PC-9 (cell line): ENCODE measurements at regions not wholly inside any gene's neighbourhood (a gene's known extent, or its start where the extent isn't known, plus 50 kb on each side); places are given as distances from the start of the nearest gene placed in this dataset.

ENCODE experiments used
- BruUV-seq: library from RNA; stranded (reverse); fragments of 400-500 nt; replicated peaks from 2 replicates; lab custom pipeline; 2021; lab: Mats Ljungman, UMichigan
- CTCF ChIA-PET: fragments of 300-600 bp; sonication (Branson Sonifier 250); formaldehyde crosslinking; loops from one replicate; lab custom pipeline; 2022; ENCODE audit warnings: antibody characterized with exemption; lab: Charles Lee
- POLR2A ChIA-PET: fragments of 300-600 bp; sonication (Branson Sonifier 250); formaldehyde crosslinking; loops from one replicate; lab custom pipeline; 2022; ENCODE audit warnings: antibody characterized with exemption; ENCODE audit not compliant: unreplicated experiment; lab: Charles Lee
- DNase-seq, 2 experiments: peaks; one replicate each; pipeline versions ENCODE4 v3.0.0 to v3.0.0-alpha.2; 2015 to 2022; ENCODE audit warnings: mixed read lengths in 1 of 2
- H2AFZ ChIP-seq: fragments of 200-600 bp; sonication (generic); 2 replicates; pipeline ENCODE4 v1.8.1; 2017; ENCODE audit warnings: antibody characterized with exemption
- H3F3A ChIP-seq: fragments of 200-600 bp; sonication (generic); 2 replicates; pipeline ENCODE4 v1.8.1; 2017; ENCODE audit warnings: antibody characterized with exemption, mild to moderate bottlenecking, low read depth; ENCODE audit not compliant: insufficient read depth
- H3K27ac ChIP-seq: fragments of 200-600 bp; sonication (generic); 2 replicates; pipeline ENCODE4 v1.6.1; 2016; ENCODE audit warnings: mixed run types
- H3K27me3 ChIP-seq: fragments of 200-600 bp; sonication (generic); 2 replicates; pipeline ENCODE4 v1.6.1; 2016; ENCODE audit warnings: low read depth, mixed run types; ENCODE audit not compliant: insufficient read depth
- H3K36me3 ChIP-seq: fragments of 200-600 bp; sonication (generic); 2 replicates; pipeline ENCODE4 v1.6.1; 2016; ENCODE audit warnings: low read depth, mixed run types
- H3K4me1 ChIP-seq: fragments of 200-600 bp; sonication (generic); replicated peaks from 2 replicates; pipeline ENCODE4 v1.6.1; 2016; ENCODE audit warnings: mixed run types; ENCODE audit not compliant: insufficient read depth
- H3K4me2 ChIP-seq: fragments of 200-600 bp; sonication (generic); 2 replicates; pipeline ENCODE4 v1.6.1; 2017; ENCODE audit warnings: mixed run types
- H3K4me3 ChIP-seq: fragments of 200-600 bp; sonication (generic); 2 replicates; pipeline ENCODE4 v1.6.1; 2016; ENCODE audit warnings: mixed run types
- H3K79me2 ChIP-seq: fragments of 200-600 bp; sonication (generic); 2 replicates; pipeline ENCODE4 v1.6.1; 2017; ENCODE audit warnings: low read depth, mixed run types
- H3K9me2 ChIP-seq: fragments of 200-600 bp; sonication (generic); 2 replicates; pipeline ENCODE4 v1.8.1; 2017; ENCODE audit warnings: mild to moderate bottlenecking; ENCODE audit not compliant: insufficient read depth
- H3K9me3 ChIP-seq: fragments of 200-600 bp; sonication (generic); 2 replicates; pipeline ENCODE4 v1.8.1; 2016; ENCODE audit warnings: low read depth; ENCODE audit not compliant: insufficient read depth
- H4K20me1 ChIP-seq: fragments of 200-600 bp; sonication (generic); 2 replicates; pipeline ENCODE4 v1.8.1; 2017; ENCODE audit not compliant: insufficient read depth
- CTCF ChIP-seq: fragments of 200-600 bp; sonication (generic); conservative IDR thresholded peaks from 2 replicates; pipeline ENCODE4 v1.6.1; 2017; ENCODE audit warnings: mixed run types, antibody characterized with exemption, mild to moderate bottlenecking, moderate library complexity
- EZH2 ChIP-seq: fragments of 200-600 bp; sonication (generic); IDR thresholded peaks from 2 replicates; pipeline ENCODE4 v1.8.0; 2017; ENCODE audit warnings: antibody characterized with exemption, low read depth
- intact Hi-C: fragments of 100-400 bp; cut with micrococcal nuclease; formaldehyde crosslinking; loops from one replicate; pipeline ENCODE4 v1.10.0; 2022; ENCODE audit not compliant: unreplicated experiment

- Histone ChIP-seq H3F3A (peaks cover 34% of the 10 kb centered on the region), H3K79me2 (no peaks in the 10 kb centered on the region), H3K36me3 (no peaks in the 10 kb centered on the region), H3K4me1 (peaks cover 33% of the 10 kb centered on the region), H3K27me3 (no peaks in the 10 kb centered on the region), H4K20me1 (no peaks in the 10 kb centered on the region), H3K9me2 (no peaks in the 10 kb centered on the region), H3K4me2 (peak overlapping the region; percentile 76), H3K4me3 (peak overlapping the region; percentile 36; the same call in 1 of the 2 replicates), H2AFZ (no peak overlapping the region), H3K27ac (peak overlapping the region; percentile 99), H3K9me3 (peaks cover 11% of the 10 kb centered on the region; the same call in 1 of the 2 replicates)
- no TSS peak for BruUV-seq
- TF ChIP-seq CTCF (no peak), EZH2 (no peak)
- DNase-seq = peak in 1 of 2 experiments; percentile 68
- POLR2A ChIA-PET = no interaction called here
- CTCF ChIA-PET = no interaction called here
- intact Hi-C loops = no loop called here
Observed at GRCh38 chr5:82405161-82405560, 127.0 kb upstream of the RPS23 start.

- CTCF ChIA-PET = interaction anchor here (0.6 kb wide), 1 partner anchor 1160 kb away, joined by 3 read pairs; no protein-coding TSS in a partner anchor
- intact Hi-C loops = no loop called here
Observed at GRCh38 chr5:82404382-82404945, 126.3 kb upstream of the RPS23 start.

GRCh38 chr5:82403724-82404123 lies 125.6 kb upstream of the RPS23 start:
- peaks cover 34% of the 10 kb centered on the region for H3F3A ChIP-seq
- no peaks in the 10 kb centered on the region for H3K9me2 ChIP-seq
- H2AFZ ChIP-seq = no peak overlapping the region
- H3K27ac ChIP-seq = no peak overlapping the region
- no peak for DNase-seq
- no peak for TF ChIP-seq EZH2
- TF ChIP-seq CTCF = no peak
- no peaks in the 10 kb centered on the region for H3K36me3 ChIP-seq
- POLR2A ChIA-PET = no interaction called here
- no peaks in the 10 kb centered on the region for H3K79me2 ChIP-seq
- H3K27me3 ChIP-seq = no peaks in the 10 kb centered on the region
- H3K9me3 ChIP-seq = peaks cover 11% of the 10 kb centered on the region; the same call in 1 of the 2 replicates
- intact Hi-C loops = no loop called here
- no peaks in the 10 kb centered on the region for H4K20me1 ChIP-seq
- CTCF ChIA-PET = interaction anchor here (0.6 kb wide), 1 partner anchor 1161 kb away, joined by 3 read pairs; no protein-coding TSS in a partner anchor
- H3K4me2 ChIP-seq = no peak overlapping the region
- H3K4me3 ChIP-seq = no peak overlapping the region
- peaks cover 33% of the 10 kb centered on the region for H3K4me1 ChIP-seq
- BruUV-seq = no TSS peak

More at GRCh38 chr5:82404382-82404945, 126.3 kb upstream of the RPS23 start:
- Histone ChIP-seq H4K20me1 (no peaks in the 10 kb centered on the region), H3K4me1 (peaks cover 33% of the 10 kb centered on the region), H3K79me2 (no peaks in the 10 kb centered on the region), H3K9me2 (no peaks in the 10 kb centered on the region), H3F3A (peaks cover 34% of the 10 kb centered on the region), H3K9me3 (peaks cover 11% of the 10 kb centered on the region; the same call in 1 of the 2 replicates), H3K27me3 (no peaks in the 10 kb centered on the region), H2AFZ (no peak overlapping the region), H3K27ac (peak overlapping the region; percentile 99), H3K4me2 (peak overlapping the region; percentile 76; the same call in 1 of the 2 replicates), H3K36me3 (no peaks in the 10 kb centered on the region), H3K4me3 (no peak overlapping the region)
- DNase-seq = no peak
- TF ChIP-seq CTCF (no peak), EZH2 (no peak)
- no TSS peak for BruUV-seq
- POLR2A ChIA-PET = no interaction called here
